Endothelial cell of umbilical vein (primary cell): ENCODE measurements at regions not wholly inside any gene's neighbourhood (a gene's known extent, or its start where the extent isn't known, plus 50 kb on each side); places are given as distances from the start of the nearest gene placed in this dataset.

Source experiments
- BruUV-seq: library from RNA; stranded (reverse); fragments of 400-500 nt; replicated peaks from 2 replicates; lab custom pipeline; 2021; lab: Mats Ljungman, UMichigan
- CTCF ChIA-PET: fragments of 300-600, 350-600 bp; sonication (Branson Sonifier 250); formaldehyde crosslinking; loops from one replicate; lab custom pipeline; 2021; ENCODE audit warnings: antibody characterized with exemption, inconsistent platforms; lab: Charles Lee
- POLR2A ChIA-PET: fragments of 300-600, 350-600 bp; sonication (Branson Sonifier 250); formaldehyde crosslinking; loops from one replicate; lab custom pipeline; 2021; ENCODE audit warnings: antibody characterized with exemption, inconsistent platforms; lab: Charles Lee
- DNase-seq: peaks from one replicate; pipeline ENCODE4 v3.0.0-alpha.2; 2011; ENCODE audit warnings: low read depth, low spot score
- FAIRE-seq: peaks from 2 replicates; lab custom pipeline; 2011; peaks lifted over from hg19 to GRCh38; lab: Jason Lieb, UNC
- H2AFZ ChIP-seq: 2 replicates; pipeline ENCODE4 v1.6.0; 2012; ENCODE audit warnings: low read depth, low read length, control low read depth, inconsistent platforms
- H3K27ac ChIP-seq: 2 replicates; pipeline ENCODE4 v1.5.1; 2011; ENCODE audit warnings: low read depth, mild to moderate bottlenecking, control low read depth, low read length, moderate library complexity; ENCODE audit not compliant: insufficient read depth
- H3K27me3 ChIP-seq, 2 experiments: 2 replicates each; pipeline versions ENCODE4 v1.6.0 to v1.6.1; 2011; ENCODE audit warnings: low read length in 2 of 2, mixed read lengths in 1 of 2; ENCODE audit not compliant: control insufficient read depth in 2 of 2, insufficient read depth in 2 of 2
- H3K36me3 ChIP-seq, 2 experiments: 2 replicates in 1 of 2; 3 replicates in 1 of 2; pipeline ENCODE4 v1.5.1; 2011; ENCODE audit warnings: low read length in 2 of 2, mild to moderate bottlenecking in 1 of 2, moderate library complexity in 1 of 2; ENCODE audit not compliant: control insufficient read depth in 2 of 2, insufficient read depth in 2 of 2; ENCODE audit errors: extremely low read depth in 1 of 2
- H3K4me1 ChIP-seq: 3 replicates; pipeline ENCODE4 v1.5.1; 2011; ENCODE audit warnings: mild to moderate bottlenecking, low read length; ENCODE audit not compliant: control insufficient read depth, insufficient read depth; ENCODE audit errors: extremely low read depth
- H3K4me2 ChIP-seq: 2 replicates; pipeline ENCODE4 v1.6.1; 2011; ENCODE audit warnings: low read length, control low read depth, mixed read lengths; ENCODE audit not compliant: insufficient read depth
- H3K4me3 ChIP-seq, 3 experiments: fragments of 200-600 bp in 1 of 3; sonication (generic), shearing (Covaris generic) in 1 of 3; replicated peaks in 1 of 3; 2 replicates each; pipeline ENCODE4 v1.5.1; 2011 to 2016; ENCODE audit warnings: control low read depth in 3 of 3, low read length in 3 of 3, mild to moderate bottlenecking in 2 of 3, inconsistent platforms in 1 of 3, low read depth in 1 of 3, moderate library complexity in 1 of 3; ENCODE audit not compliant: insufficient read depth in 1 of 3
- H3K79me2 ChIP-seq: 2 replicates; pipeline ENCODE4 v1.6.0; 2012; ENCODE audit warnings: low read length, inconsistent platforms; ENCODE audit not compliant: control insufficient read depth, insufficient read depth
- H3K9ac ChIP-seq: replicated peaks from 2 replicates; pipeline ENCODE3; 2011; ENCODE audit warnings: low read length, control low read depth; ENCODE audit not compliant: insufficient read depth; ENCODE audit errors: extremely low read depth
- H3K9me1 ChIP-seq: replicated peaks from 3 replicates; pipeline ENCODE4 v1.6.0; 2011; ENCODE audit warnings: mild to moderate bottlenecking, low read length; ENCODE audit not compliant: control insufficient read depth, insufficient read depth; ENCODE audit errors: extremely low read depth
- H3K9me3 ChIP-seq: replicated peaks from 2 replicates; pipeline ENCODE4 v1.5.1; 2012; ENCODE audit warnings: low read length, inconsistent platforms; ENCODE audit not compliant: control insufficient read depth, insufficient read depth
- H4K20me1 ChIP-seq: replicated peaks from 2 replicates; pipeline ENCODE3; 2011; ENCODE audit warnings: mild to moderate bottlenecking, low read length; ENCODE audit not compliant: control insufficient read depth, insufficient read depth; ENCODE audit errors: extremely low read depth
- EZH2 ChIP-seq: IDR thresholded peaks from 2 replicates; pipeline ENCODE4 v1.6.1; 2012; ENCODE audit warnings: borderline replicate concordance, low read depth, mild to moderate bottlenecking, moderate library complexity, low read length, inconsistent platforms; ENCODE audit not compliant: severe bottlenecking
- FOS ChIP-seq: IDR thresholded peaks from 2 replicates; pipeline ENCODE4 v1.6.1; 2011; ENCODE audit warnings: mild to moderate bottlenecking, low read length, moderate library complexity, borderline replicate concordance; ENCODE audit not compliant: insufficient read depth
- GATA2 ChIP-seq: IDR thresholded peaks from 2 replicates; pipeline ENCODE4 v1.7.0; 2011; ENCODE audit warnings: low read depth, mild to moderate bottlenecking, moderate library complexity, mixed read lengths, low read length; ENCODE audit not compliant: insufficient read length, insufficient read depth
- JUN ChIP-seq: IDR thresholded peaks from 2 replicates; pipeline ENCODE4 v1.6.1; 2011; ENCODE audit warnings: borderline replicate concordance, low read depth; ENCODE audit not compliant: insufficient read length, insufficient read depth
- MAX ChIP-seq: IDR thresholded peaks from 2 replicates; pipeline ENCODE4 v1.6.1; 2011; ENCODE audit not compliant: insufficient read depth, insufficient read length
- MYC ChIP-seq: IDR thresholded peaks from one replicate; pipeline ENCODE4 v1.6.1; 2011; ENCODE audit warnings: mild to moderate bottlenecking, low read depth, low read length
- POLR2A ChIP-seq: IDR thresholded peaks from 2 replicates; pipeline ENCODE4 v1.6.1; 2012; ENCODE audit warnings: low read depth, mild to moderate bottlenecking, control low read depth, low read length
- POLR2AphosphoS5 ChIP-seq: IDR thresholded peaks from 2 replicates; pipeline ENCODE4 v1.6.1; 2012; ENCODE audit warnings: low read depth, mild to moderate bottlenecking, control low read depth, low read length, moderate library complexity; ENCODE audit not compliant: insufficient read depth
- dilution Hi-C: fragments of 300-500 bp; cut with MboI; formaldehyde crosslinking; loops from one replicate; pipeline ENCODE4 v1.15.0; 2019; ENCODE audit warnings: low sequenced_read_pairs; ENCODE audit not compliant: extremely low pct_ligation_motif_present
- intact Hi-C: fragments of 100-400 bp; cut with micrococcal nuclease; formaldehyde crosslinking; loops from one replicate; pipeline ENCODE4 v1.10.0; 2022
- TF ChIP-seq, protein P1 (sequence below), 2 donors: IDR thresholded peaks; 1 replicate in 1 of 2; 2 replicates in 1 of 2; pipeline ENCODE4 v1.5.1; 2011; ENCODE audit warnings: low read length in 2 of 2, mild to moderate bottlenecking in 2 of 2, moderate library complexity in 2 of 2, control low read depth in 1 of 2, inconsistent platforms in 1 of 2, low read depth in 1 of 2; ENCODE audit not compliant: insufficient read depth in 1 of 2; ENCODE audit errors: extremely low read depth in 1 of 2

GRCh38 chr14:27384124-27384523 lies 786.3 kb upstream of the NOVA1 start:
- no peaks in the 10 kb centered on the region for H4K20me1 ChIP-seq
- POLR2A ChIA-PET, result no interaction called here
- H3K79me2 ChIP-seq, result no peaks in the 10 kb centered on the region
- intact Hi-C loops (no loop called here), dilution Hi-C loops (no loop called here)
- no peaks in the 10 kb centered on the region for H3K36me3 ChIP-seq
- H3K9me3 ChIP-seq, result no peaks in the 10 kb centered on the region
- CTCF ChIA-PET, result interaction anchor here (1.2 kb wide), 1 partner anchor 17 kb away, joined by 5 read pairs; no protein-coding TSS in a partner anchor
- TF ChIP-seq JUN (no peak), MAX (no peak), GATA2 (no peak), MYC (no peak), FOS (no peak), POLR2A (no peak), EZH2 (no peak), POLR2AphosphoS5 (no peak)
- TF ChIP-seq, protein P1, sequence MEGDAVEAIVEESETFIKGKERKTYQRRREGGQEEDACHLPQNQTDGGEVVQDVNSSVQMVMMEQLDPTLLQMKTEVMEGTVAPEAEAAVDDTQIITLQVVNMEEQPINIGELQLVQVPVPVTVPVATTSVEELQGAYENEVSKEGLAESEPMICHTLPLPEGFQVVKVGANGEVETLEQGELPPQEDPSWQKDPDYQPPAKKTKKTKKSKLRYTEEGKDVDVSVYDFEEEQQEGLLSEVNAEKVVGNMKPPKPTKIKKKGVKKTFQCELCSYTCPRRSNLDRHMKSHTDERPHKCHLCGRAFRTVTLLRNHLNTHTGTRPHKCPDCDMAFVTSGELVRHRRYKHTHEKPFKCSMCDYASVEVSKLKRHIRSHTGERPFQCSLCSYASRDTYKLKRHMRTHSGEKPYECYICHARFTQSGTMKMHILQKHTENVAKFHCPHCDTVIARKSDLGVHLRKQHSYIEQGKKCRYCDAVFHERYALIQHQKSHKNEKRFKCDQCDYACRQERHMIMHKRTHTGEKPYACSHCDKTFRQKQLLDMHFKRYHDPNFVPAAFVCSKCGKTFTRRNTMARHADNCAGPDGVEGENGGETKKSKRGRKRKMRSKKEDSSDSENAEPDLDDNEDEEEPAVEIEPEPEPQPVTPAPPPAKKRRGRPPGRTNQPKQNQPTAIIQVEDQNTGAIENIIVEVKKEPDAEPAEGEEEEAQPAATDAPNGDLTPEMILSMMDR (IDR thresholded peaks at IDR 0.05; ENCODE audit: extremely low read depth in 1 of 2, insufficient read depth in 1 of 2, low read depth in 1 of 2, low read length in 2 of 2), result no peak
- no peak overlapping the region for H3K27ac ChIP-seq
- no peak overlapping the region for H2AFZ ChIP-seq
- H3K9ac ChIP-seq, result no peak overlapping the region
- DNase-seq, result no peak
- FAIRE-seq, result no peak
- no peak overlapping the region for H3K4me2 ChIP-seq
- H3K9me1 ChIP-seq, result no peaks in the 10 kb centered on the region
- no peaks in the 10 kb centered on the region for H3K4me1 ChIP-seq
- no peaks in the 10 kb centered on the region for H3K27me3 ChIP-seq
- no peak overlapping the region for H3K4me3 ChIP-seq
- no TSS peak for BruUV-seq
